Smooth muscle cell (in vitro differentiated cells): ENCODE measurements at regions not wholly inside any gene's neighbourhood (a gene's known extent, or its start where the extent isn't known, plus 50 kb on each side); places are given as distances from the start of the nearest gene placed in this dataset.

Experiments
- DNase-seq: peaks from one replicate; lab custom pipeline; 2025; ENCODE audit not compliant: unreplicated experiment; lab: John Stamatoyannopoulos, UW
- H2AFZ ChIP-seq: fragments of 200-600 bp; sonication (generic); 2 replicates; pipeline ENCODE4 v1.6.0; 2016; ENCODE audit warnings: antibody characterized with exemption, low read depth, mild to moderate bottlenecking
- H3F3A ChIP-seq: fragments of 200-600 bp; sonication (generic); 2 replicates; pipeline ENCODE4 v1.6.0; 2017; ENCODE audit warnings: antibody characterized with exemption, low read depth
- H3K27ac ChIP-seq: fragments of 200-600 bp; sonication (generic); 2 replicates; pipeline ENCODE4 v1.5.1; 2016; ENCODE audit warnings: low read depth, mild to moderate bottlenecking
- H3K27me3 ChIP-seq: fragments of 200-600 bp; sonication (generic); 2 replicates; pipeline ENCODE4 v1.6.1; 2016; ENCODE audit warnings: low read depth, mild to moderate bottlenecking
- H3K36me3 ChIP-seq: fragments of 200-600 bp; sonication (generic); 2 replicates; pipeline ENCODE4 v1.5.1; 2016; ENCODE audit warnings: low read depth
- H3K4me1 ChIP-seq: fragments of 200-600 bp; sonication (generic); 2 replicates; pipeline ENCODE4 v1.5.1; 2016; ENCODE audit warnings: low read depth
- H3K4me2 ChIP-seq: fragments of 200-600 bp; sonication (generic); 2 replicates; pipeline ENCODE4 v1.6.0; 2016; ENCODE audit warnings: mild to moderate bottlenecking
- H3K4me3 ChIP-seq: fragments of 200-600 bp; sonication (generic); 2 replicates; pipeline ENCODE4 v1.5.1; 2016; ENCODE audit warnings: mild to moderate bottlenecking
- H3K79me2 ChIP-seq: fragments of 200-600 bp; sonication (generic); 2 replicates; pipeline ENCODE4 v1.6.0; 2016; ENCODE audit warnings: low read depth, mild to moderate bottlenecking
- H3K9ac ChIP-seq: fragments of 200-600 bp; sonication (generic); 2 replicates; pipeline ENCODE4 v1.6.0; 2016; ENCODE audit warnings: low read depth
- H3K9me3 ChIP-seq: fragments of 200-600 bp; sonication (generic); replicated peaks from 2 replicates; pipeline ENCODE4 v1.5.1; 2016; ENCODE audit warnings: low read depth
- H4K20me1 ChIP-seq: fragments of 200-600 bp; sonication (generic); 2 replicates; pipeline ENCODE4 v1.6.0; 2016; ENCODE audit warnings: low read depth
- WGBS: methylation state at CpG from one replicate; pipeline ENCODE4 v1.1.7; 2016; ENCODE audit warnings: low lambda C conversion rate; 5-methylcytosine and 5-hydroxymethylcytosine counted together
- TF ChIP-seq, protein P1 (sequence below): fragments of 200-600 bp; sonication (generic); IDR thresholded peaks from 2 replicates; pipeline ENCODE4 v1.5.1; 2017; ENCODE audit warnings: borderline replicate concordance, mild to moderate bottlenecking, antibody characterized with exemption; ENCODE audit not compliant: insufficient read depth, poor library complexity, severe bottlenecking

DNA sequence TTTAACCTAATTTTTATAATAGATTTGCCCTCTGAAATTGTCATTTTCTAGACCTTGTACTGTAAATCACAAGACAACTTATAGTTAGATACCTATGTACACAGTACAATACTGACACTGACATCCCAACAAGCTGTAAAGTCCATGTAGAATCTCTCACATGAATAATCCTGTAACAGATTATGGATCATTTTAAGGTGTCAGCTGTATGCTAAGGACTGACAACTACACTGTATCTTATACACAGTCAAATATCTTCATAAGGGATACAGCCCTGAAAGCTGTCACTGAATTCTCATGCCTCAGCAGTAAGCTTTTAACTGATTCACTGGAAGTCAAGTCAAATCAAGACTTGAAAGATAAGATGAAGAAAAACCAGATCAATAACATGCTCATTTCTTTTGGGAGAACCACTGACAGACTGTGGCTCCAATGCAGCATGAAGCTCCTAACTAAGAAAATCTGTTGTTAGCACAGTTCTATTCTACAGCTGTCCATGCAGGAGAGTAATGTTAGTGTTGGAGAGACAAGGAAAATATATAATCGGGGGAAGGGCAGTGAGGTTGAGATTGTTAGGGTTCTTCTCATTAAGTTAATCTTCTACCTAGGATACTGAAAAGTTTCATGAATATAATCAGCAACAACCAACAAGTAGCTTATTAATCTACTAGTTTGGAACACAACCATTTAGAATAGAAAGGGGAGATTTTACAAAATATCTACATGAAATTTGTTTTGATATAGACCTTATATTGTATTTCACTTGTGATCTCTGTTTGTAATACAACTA lies 612.0 kb downstream of the PCDH18 start:
- no peak for DNase-seq
- TF ChIP-seq, protein P1, sequence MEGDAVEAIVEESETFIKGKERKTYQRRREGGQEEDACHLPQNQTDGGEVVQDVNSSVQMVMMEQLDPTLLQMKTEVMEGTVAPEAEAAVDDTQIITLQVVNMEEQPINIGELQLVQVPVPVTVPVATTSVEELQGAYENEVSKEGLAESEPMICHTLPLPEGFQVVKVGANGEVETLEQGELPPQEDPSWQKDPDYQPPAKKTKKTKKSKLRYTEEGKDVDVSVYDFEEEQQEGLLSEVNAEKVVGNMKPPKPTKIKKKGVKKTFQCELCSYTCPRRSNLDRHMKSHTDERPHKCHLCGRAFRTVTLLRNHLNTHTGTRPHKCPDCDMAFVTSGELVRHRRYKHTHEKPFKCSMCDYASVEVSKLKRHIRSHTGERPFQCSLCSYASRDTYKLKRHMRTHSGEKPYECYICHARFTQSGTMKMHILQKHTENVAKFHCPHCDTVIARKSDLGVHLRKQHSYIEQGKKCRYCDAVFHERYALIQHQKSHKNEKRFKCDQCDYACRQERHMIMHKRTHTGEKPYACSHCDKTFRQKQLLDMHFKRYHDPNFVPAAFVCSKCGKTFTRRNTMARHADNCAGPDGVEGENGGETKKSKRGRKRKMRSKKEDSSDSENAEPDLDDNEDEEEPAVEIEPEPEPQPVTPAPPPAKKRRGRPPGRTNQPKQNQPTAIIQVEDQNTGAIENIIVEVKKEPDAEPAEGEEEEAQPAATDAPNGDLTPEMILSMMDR = no peak
- H3K79me2 ChIP-seq = no peaks in the 10 kb centered on the region
- no peak overlapping the region for H3K4me2 ChIP-seq
- no peak overlapping the region for H3K27ac ChIP-seq
- no peaks in the 10 kb centered on the region for H3F3A ChIP-seq
- 100% methylated on average over 1 of the region's 1 CpG for WGBS
- no peaks in the 10 kb centered on the region for H3K27me3 ChIP-seq
- no peaks in the 10 kb centered on the region for H3K4me1 ChIP-seq
- H3K36me3 ChIP-seq = no peaks in the 10 kb centered on the region
- no peak overlapping the region for H2AFZ ChIP-seq
- no peaks in the 10 kb centered on the region for H3K9me3 ChIP-seq
- no peak overlapping the region for H3K4me3 ChIP-seq
- H4K20me1 ChIP-seq = no peaks in the 10 kb centered on the region
- H3K9ac ChIP-seq = no peak overlapping the region

DNA sequence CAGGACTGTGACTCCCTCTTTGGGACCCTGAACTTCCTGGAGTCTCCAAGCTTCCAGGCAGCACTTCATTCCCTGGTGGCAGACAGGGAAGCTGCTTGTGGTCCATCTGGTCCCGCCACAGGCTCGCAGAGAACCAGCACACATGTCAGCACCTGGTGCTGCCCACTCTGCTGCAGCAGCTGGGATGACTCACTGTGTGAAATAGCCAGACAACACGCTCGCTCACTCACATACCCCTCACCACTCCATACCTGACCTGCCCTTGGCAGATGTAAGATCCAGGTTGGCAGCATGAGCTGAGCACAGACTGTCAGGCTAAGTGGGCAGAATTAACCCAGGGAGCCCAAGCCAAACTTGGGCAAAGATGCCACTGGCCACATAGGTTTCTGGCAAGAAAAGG lies 613.5 kb downstream of the PCDH18 start:
- TF ChIP-seq, protein P1 = no peak
- Histone ChIP-seq H3K4me3 (no peak overlapping the region), H3K79me2 (no peaks in the 10 kb centered on the region), H3K36me3 (no peaks in the 10 kb centered on the region), H3K9ac (no peak overlapping the region), H4K20me1 (no peaks in the 10 kb centered on the region), H3K27ac (no peak overlapping the region), H3F3A (no peaks in the 10 kb centered on the region), H3K9me3 (no peaks in the 10 kb centered on the region), H2AFZ (no peak overlapping the region), H3K4me1 (no peaks in the 10 kb centered on the region), H3K4me2 (no peak overlapping the region), H3K27me3 (no peaks in the 10 kb centered on the region)
- DNase-seq = no peak
- WGBS = 88% methylated on average over 4 of the region's 4 CpGs

DNA sequence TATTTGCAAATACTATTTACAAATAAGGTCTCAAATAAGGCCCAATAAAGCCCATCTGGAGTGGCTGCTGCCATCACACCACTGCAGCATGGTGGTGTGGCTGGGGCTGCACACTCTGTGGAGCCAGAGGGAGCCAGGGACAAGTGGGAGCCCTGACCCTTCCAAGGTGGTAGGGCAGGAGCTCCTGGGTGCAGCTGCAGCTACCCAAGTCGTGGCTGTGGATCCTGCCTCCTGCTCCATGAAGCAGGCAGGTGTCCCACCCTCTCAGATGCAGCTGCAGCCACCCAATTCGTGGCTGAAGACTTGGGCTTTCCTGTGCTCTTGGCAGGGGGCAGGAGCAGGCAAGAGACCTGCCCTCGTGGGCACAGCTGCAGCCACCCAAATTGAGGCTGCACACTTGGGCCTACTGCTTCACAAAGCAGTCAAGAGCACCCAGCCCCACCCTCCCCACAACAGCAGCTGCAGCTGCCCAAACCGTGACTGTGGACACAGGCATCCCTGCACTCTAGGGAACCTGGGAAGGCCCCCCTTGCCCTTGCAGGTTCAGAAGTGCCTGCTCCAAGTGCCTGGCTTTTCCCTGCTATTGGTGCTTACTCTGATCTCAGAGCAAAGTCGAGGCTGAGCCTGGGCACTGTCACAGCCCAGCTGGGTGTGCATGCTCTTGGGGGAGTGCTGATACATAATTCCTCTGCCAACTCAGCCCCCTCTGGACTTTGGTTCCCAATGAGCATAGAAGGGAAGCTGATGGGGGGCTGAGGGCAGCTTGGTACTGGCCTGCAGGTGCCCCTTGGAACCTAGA lies 614.8 kb downstream of the PCDH18 start:
- no peaks in the 10 kb centered on the region for H3K36me3 ChIP-seq
- no peaks in the 10 kb centered on the region for H4K20me1 ChIP-seq
- H3K79me2 ChIP-seq = no peaks in the 10 kb centered on the region
- WGBS = 76% methylated on average over 4 of the region's 5 CpGs
- TF ChIP-seq, protein P1 = no peak
- H3K9me3 ChIP-seq = no peaks in the 10 kb centered on the region
- H3K4me2 ChIP-seq = no peak overlapping the region
- no peak overlapping the region for H3K4me3 ChIP-seq
- no peak overlapping the region for H3K9ac ChIP-seq
- no peaks in the 10 kb centered on the region for H3K4me1 ChIP-seq
- H3F3A ChIP-seq = no peaks in the 10 kb centered on the region
- H3K27me3 ChIP-seq = no peaks in the 10 kb centered on the region
- H2AFZ ChIP-seq = no peak overlapping the region
- no peak for DNase-seq
- no peak overlapping the region for H3K27ac ChIP-seq
